GM12873 (cell line): ENCODE measurements at regions not wholly inside any gene's neighbourhood (a gene's known extent, or its start where the extent isn't known, plus 50 kb on each side); places are given as distances from the start of the nearest gene placed in this dataset.

ENCODE experiments used
- TF ChIP-seq, protein P1 (sequence below): IDR thresholded peaks from 2 replicates; pipeline ENCODE4 v1.5.1; 2012; ENCODE audit warnings: low read depth, mild to moderate bottlenecking, moderate library complexity, low read length, control low read depth; ENCODE audit not compliant: insufficient read depth; ENCODE audit errors: missing control alignments

DNA sequence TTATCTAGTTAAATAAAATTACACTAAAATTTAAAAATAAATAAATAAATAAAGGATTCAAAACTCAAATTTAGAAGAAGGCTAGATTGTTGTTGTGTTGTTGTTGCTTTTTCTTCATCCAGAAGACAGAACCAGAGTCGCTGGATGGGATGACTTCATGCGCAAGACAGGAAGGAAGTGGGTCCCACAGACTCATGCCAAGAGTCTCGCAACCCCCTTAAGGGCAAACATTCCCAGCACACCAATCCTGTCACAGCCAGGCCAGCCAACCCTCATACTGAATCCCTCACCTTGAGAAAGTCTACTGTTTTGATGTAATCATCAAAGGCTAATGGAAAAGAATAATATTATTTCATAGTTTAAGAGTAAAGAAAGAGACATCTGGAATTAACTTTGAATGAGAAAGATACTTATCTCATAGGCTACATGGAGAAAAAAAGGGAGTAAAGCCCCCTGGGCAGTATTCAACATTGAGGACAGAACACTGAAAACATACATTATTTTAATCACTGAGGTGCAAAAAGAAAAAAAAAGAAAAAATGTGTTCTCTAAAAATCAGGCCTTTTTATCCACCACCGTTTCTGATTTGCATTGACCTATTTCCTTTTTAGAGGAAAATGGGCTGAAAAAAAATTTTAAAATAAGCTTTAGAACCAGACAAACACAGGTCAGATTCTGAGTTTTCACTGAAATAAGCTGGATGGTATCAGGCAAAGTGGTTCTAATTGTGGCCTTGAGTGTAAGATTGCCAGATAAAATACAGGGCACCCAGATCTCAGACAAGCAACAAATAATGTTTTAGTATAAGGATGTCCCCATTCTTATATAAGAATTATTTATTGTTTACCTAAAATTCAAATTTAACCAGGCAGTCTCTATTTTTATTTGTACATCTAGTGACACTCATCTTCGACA is 826.5 kb downstream of the TNS3 start:
- TF ChIP-seq, protein P1, sequence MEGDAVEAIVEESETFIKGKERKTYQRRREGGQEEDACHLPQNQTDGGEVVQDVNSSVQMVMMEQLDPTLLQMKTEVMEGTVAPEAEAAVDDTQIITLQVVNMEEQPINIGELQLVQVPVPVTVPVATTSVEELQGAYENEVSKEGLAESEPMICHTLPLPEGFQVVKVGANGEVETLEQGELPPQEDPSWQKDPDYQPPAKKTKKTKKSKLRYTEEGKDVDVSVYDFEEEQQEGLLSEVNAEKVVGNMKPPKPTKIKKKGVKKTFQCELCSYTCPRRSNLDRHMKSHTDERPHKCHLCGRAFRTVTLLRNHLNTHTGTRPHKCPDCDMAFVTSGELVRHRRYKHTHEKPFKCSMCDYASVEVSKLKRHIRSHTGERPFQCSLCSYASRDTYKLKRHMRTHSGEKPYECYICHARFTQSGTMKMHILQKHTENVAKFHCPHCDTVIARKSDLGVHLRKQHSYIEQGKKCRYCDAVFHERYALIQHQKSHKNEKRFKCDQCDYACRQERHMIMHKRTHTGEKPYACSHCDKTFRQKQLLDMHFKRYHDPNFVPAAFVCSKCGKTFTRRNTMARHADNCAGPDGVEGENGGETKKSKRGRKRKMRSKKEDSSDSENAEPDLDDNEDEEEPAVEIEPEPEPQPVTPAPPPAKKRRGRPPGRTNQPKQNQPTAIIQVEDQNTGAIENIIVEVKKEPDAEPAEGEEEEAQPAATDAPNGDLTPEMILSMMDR: no peak

GRCh38 chr7:46754140-46754720 is 827.7 kb downstream of the TNS3 start:
- TF ChIP-seq, protein P1: no peak

GRCh38 chr7:46753662-46754061 is 828.2 kb downstream of the TNS3 start:
- TF ChIP-seq, protein P1: no peak

GRCh38 chr7:46752881-46753366 is 829.0 kb downstream of the TNS3 start:
- TF ChIP-seq, protein P1: no peak

GRCh38 chr7:46751471-46751870 is 830.4 kb upstream of the IGFBP3 start:
- TF ChIP-seq, protein P1: no peak

GRCh38 chr7:46750321-46750865 is 829.3 kb upstream of the IGFBP3 start:
- TF ChIP-seq, protein P1: no peak

DNA sequence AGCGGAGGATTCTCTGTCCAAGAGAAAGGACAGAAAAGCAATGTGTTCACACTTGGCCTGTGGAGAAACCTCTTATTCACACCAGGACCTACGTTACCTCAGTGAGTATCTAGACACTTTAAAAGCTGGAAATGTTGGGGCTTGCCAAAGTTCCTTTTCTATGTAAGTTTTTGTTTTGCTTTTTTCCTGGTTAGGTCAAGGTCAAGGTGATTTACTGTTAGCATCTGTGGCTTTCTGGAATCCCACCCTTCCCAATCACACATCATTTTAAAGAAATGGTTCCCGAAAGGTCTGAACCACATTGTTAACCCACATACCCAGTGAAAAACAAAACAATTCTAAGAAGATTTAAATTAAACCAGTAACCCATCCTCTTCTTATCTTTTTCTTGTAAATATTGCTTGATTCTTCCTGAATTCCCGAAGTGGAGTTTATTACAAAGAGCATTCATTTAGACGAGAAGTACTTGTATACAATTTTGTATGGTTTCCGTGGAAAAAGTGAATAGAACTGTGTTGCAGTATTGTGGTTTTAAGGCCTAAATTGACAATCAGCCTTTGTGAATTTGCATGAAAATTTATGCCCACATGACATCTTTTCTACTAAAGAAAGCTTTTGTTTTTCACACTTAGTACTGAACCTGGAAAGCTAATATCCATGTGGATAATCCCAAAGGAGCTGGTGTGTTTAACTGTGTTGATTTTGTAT is 827.0 kb upstream of the IGFBP3 start:
- TF ChIP-seq, protein P1: no peak
